Natural killer cell (primary cell): ENCODE measurements at regions not wholly inside any gene's neighbourhood (a gene's known extent, or its start where the extent isn't known, plus 50 kb on each side); places are given as distances from the start of the nearest gene placed in this dataset.

Source experiments
- ATAC-seq, 3 donors: fragments of 150-1000 bp in 2 of 3; fragments of 200-7000 bp in 1 of 3; cut with Tn5 transposase; 1 replicate in 1 of 3; 2 replicates in 2 of 3; pipeline ENCODE4 v1.10.0; 2021; ENCODE audit warnings: mild to moderate bottlenecking in 2 of 3, moderate library complexity in 2 of 3
- DNase-seq, 2 donors: peaks; one replicate each; pipeline versions ENCODE4 v3.0.0 to v3.0.0-alpha.2; 2013 to 2021; ENCODE audit warnings: mixed read lengths in 1 of 2
- H3K27ac ChIP-seq: one replicate; pipeline ENCODE4 v1.5.1; 2013; ENCODE audit warnings: mild to moderate bottlenecking, low read length
- H3K27me3 ChIP-seq: one replicate; pipeline ENCODE4 v1.6.1; 2013; ENCODE audit warnings: low read length; ENCODE audit not compliant: control insufficient read depth, insufficient read depth
- H3K36me3 ChIP-seq: one replicate; pipeline ENCODE4 v1.6.1; 2013; ENCODE audit warnings: low read length; ENCODE audit not compliant: control insufficient read depth, insufficient read depth
- H3K4me1 ChIP-seq: one replicate; pipeline ENCODE4 v1.6.1; 2013; ENCODE audit warnings: low read length; ENCODE audit not compliant: control insufficient read depth, insufficient read depth
- H3K4me3 ChIP-seq: one replicate; pipeline ENCODE4 v1.5.1; 2013; ENCODE audit warnings: low read length
- H3K9me3 ChIP-seq: one replicate; pipeline ENCODE4 v1.6.1; 2013; ENCODE audit warnings: low read length; ENCODE audit not compliant: control insufficient read depth, insufficient read depth
- H3K27ac Mint-ChIP-seq, 2 donors: one replicate each; pipeline ENCODE4 v1.8.0; 2022; ENCODE audit warnings: mild to moderate bottlenecking in 2 of 2, mixed read lengths in 2 of 2, moderate library complexity in 1 of 2
- H3K27me3 Mint-ChIP-seq, 2 donors: one replicate each; pipeline ENCODE4 v1.8.0; 2022; ENCODE audit warnings: low read depth in 2 of 2, mixed read lengths in 2 of 2
- H3K36me3 Mint-ChIP-seq: one replicate; pipeline ENCODE4 v1.8.0; 2022; ENCODE audit warnings: mixed read lengths
- H3K4me1 Mint-ChIP-seq, 2 donors: one replicate each; pipeline ENCODE4 v1.8.0; 2022; ENCODE audit warnings: mixed read lengths in 2 of 2
- H3K4me3 Mint-ChIP-seq: one replicate; pipeline ENCODE4 v1.8.0; 2022; ENCODE audit warnings: mild to moderate bottlenecking, moderate library complexity, mixed read lengths
- H3K9me3 Mint-ChIP-seq, 2 donors: one replicate each; pipeline ENCODE4 v1.8.0; 2022; ENCODE audit warnings: mixed read lengths in 2 of 2
- CTCF ChIP-seq: fragments of 200-600 bp; IDR thresholded peaks from one replicate; pipeline ENCODE4 v1.8.0; 2022; ENCODE audit warnings: antibody characterized with exemption
- WGBS: methylation state at CpG from one replicate; pipeline ENCODE4 v1.1.7; 2013; ENCODE audit warnings: missing lambda C conversion rate; ENCODE audit not compliant: insufficient coverage; 5-methylcytosine and 5-hydroxymethylcytosine counted together
- intact Hi-C: fragments of 100-400 bp; cut with micrococcal nuclease; formaldehyde crosslinking; loops from one replicate; pipeline ENCODE4 v1.14.2; 2022

GRCh38 chr10:123309731-123310130 lies 155.5 kb downstream of the BUB3 start:
- Mint-ChIP-seq H3K4me1 (no peaks in the 10 kb centered on the region), H3K36me3 (no peaks in the 10 kb centered on the region), H3K27me3 (no peaks in the 10 kb centered on the region), H3K4me3 (no peak overlapping the region), H3K9me3 (no peaks in the 10 kb centered on the region), H3K27ac (no peak overlapping the region)
- Histone ChIP-seq H3K4me3 (no peak overlapping the region), H3K27me3 (no peaks in the 10 kb centered on the region), H3K9me3 (no peaks in the 10 kb centered on the region), H3K36me3 (no peaks in the 10 kb centered on the region), H3K4me1 (no peaks in the 10 kb centered on the region), H3K27ac (no peak overlapping the region)
- intact Hi-C loops: no loop called here
- 76% methylated on average over 6 of the region's 6 CpGs for WGBS
- ATAC-seq: no peak
- no peak for TF ChIP-seq CTCF
- no peak for DNase-seq

GRCh38 chr10:123316776-123317175 lies 162.6 kb downstream of the BUB3 start:
- intact Hi-C loops: no loop called here
- H3K9me3 ChIP-seq: no peaks in the 10 kb centered on the region
- DNase-seq (no peak), ATAC-seq (no peak)
- no peaks in the 10 kb centered on the region for H3K27me3 ChIP-seq
- no peaks in the 10 kb centered on the region for H3K9me3 Mint-ChIP-seq
- TF ChIP-seq CTCF: no peak
- H3K4me1 ChIP-seq: no peaks in the 10 kb centered on the region
- H3K36me3 ChIP-seq: no peaks in the 10 kb centered on the region
- H3K4me3 ChIP-seq: no peak overlapping the region
- no peaks in the 10 kb centered on the region for H3K4me1 Mint-ChIP-seq
- peaks cover 0 to 3% of the 10 kb centered on the region in 2 donors for H3K27me3 Mint-ChIP-seq
- H3K27ac Mint-ChIP-seq: no peak overlapping the region
- no peak overlapping the region for H3K27ac ChIP-seq
- H3K4me3 Mint-ChIP-seq: no peak overlapping the region
- H3K36me3 Mint-ChIP-seq: no peaks in the 10 kb centered on the region
- 91% methylated on average over 1 of the region's 1 CpG for WGBS

- H3K36me3 Mint-ChIP-seq: no peaks in the 10 kb centered on the region
- Histone ChIP-seq H3K4me1 (no peaks in the 10 kb centered on the region), H3K27ac (no peak overlapping the region), H3K36me3 (no peaks in the 10 kb centered on the region), H3K27me3 (no peaks in the 10 kb centered on the region), H3K4me3 (no peak overlapping the region), H3K9me3 (no peaks in the 10 kb centered on the region)
- no peak for DNase-seq
- no peaks in the 10 kb centered on the region for H3K9me3 Mint-ChIP-seq
- ATAC-seq: no peak
- H3K4me1 Mint-ChIP-seq: no peaks in the 10 kb centered on the region
- H3K27ac Mint-ChIP-seq: no peak overlapping the region
- no peak overlapping the region for H3K4me3 Mint-ChIP-seq
- WGBS: 79% methylated on average over 1 of the region's 1 CpG
- TF ChIP-seq CTCF: no peak
- H3K27me3 Mint-ChIP-seq: peaks cover 3 to 8% of the 10 kb centered on the region in 2 donors
- intact Hi-C loops: no loop called here
These were observed 164.3 kb downstream of the BUB3 start for GRCh38 chr10:123318516-123318915.

- 71% methylated on average over 2 of the region's 3 CpGs for WGBS
These were observed 165.9 kb downstream of the BUB3 start for GRCh38 chr10:123320091-123320490.

More at GRCh38 chr10:123320091-123320490, 165.9 kb downstream of the BUB3 start:
- intact Hi-C loops: no loop called here
- H3K4me1 ChIP-seq: no peaks in the 10 kb centered on the region
- no peaks in the 10 kb centered on the region for H3K9me3 Mint-ChIP-seq
- H3K27me3 ChIP-seq: no peaks in the 10 kb centered on the region
- no peaks in the 10 kb centered on the region for H3K4me1 Mint-ChIP-seq
- H3K4me3 Mint-ChIP-seq: no peak overlapping the region
- DNase-seq: no peak
- no peak overlapping the region for H3K27ac ChIP-seq
- H3K27me3 Mint-ChIP-seq: peaks cover 3 to 8% of the 10 kb centered on the region in 2 donors
- H3K36me3 ChIP-seq: no peaks in the 10 kb centered on the region
- H3K36me3 Mint-ChIP-seq: no peaks in the 10 kb centered on the region
- TF ChIP-seq CTCF: no peak
- H3K27ac Mint-ChIP-seq: no peak overlapping the region
- no peak overlapping the region for H3K4me3 ChIP-seq
- ATAC-seq: no peak
- H3K9me3 ChIP-seq: no peaks in the 10 kb centered on the region
